Astrocyte (in vitro differentiated cells and primary cell): ENCODE measurements at regions not wholly inside any gene's neighbourhood (a gene's known extent, or its start where the extent isn't known, plus 50 kb on each side); places are given as distances from the start of the nearest gene placed in this dataset.
"Not testable (repeated sequence)": the region's sequence is repeated elsewhere in the genome, so short reads cannot be mapped to it uniquely, and the experiment has no call there.

ENCODE experiments used
- CTCF ChIP-seq: IDR thresholded peaks from 2 replicates; pipeline ENCODE4 v1.5.1; 2011; ENCODE audit warnings: low read depth, mild to moderate bottlenecking, inconsistent platforms, low read length, moderate library complexity; ENCODE audit not compliant: insufficient read depth
- EZH2 ChIP-seq: IDR thresholded peaks from 2 replicates; pipeline ENCODE4 v1.6.1; 2012; ENCODE audit warnings: mild to moderate bottlenecking, low read length, inconsistent platforms; ENCODE audit not compliant: insufficient read depth

- not testable (repeated sequence) for TF ChIP-seq CTCF, EZH2
Observed at GRCh38 chr2:89199453-89200246, 508.2 kb downstream of the RPIA start.
